Bronchial epithelial cell (primary cell): ENCODE measurements at regions not wholly inside any gene's neighbourhood (a gene's known extent, or its start where the extent isn't known, plus 50 kb on each side); places are given as distances from the start of the nearest gene placed in this dataset.

Experiments
- DNase-seq: peaks from one replicate; pipeline ENCODE4 v3.0.0-alpha.2; 2010; ENCODE audit warnings: low read depth
- FAIRE-seq: peaks from 2 replicates; lab custom pipeline; 2011; peaks lifted over from hg19 to GRCh38; lab: Jason Lieb, UNC
- H3K27me3 ChIP-seq: 2 replicates; pipeline ENCODE4 v1.5.1; 2011; ENCODE audit warnings: low read length; ENCODE audit not compliant: control insufficient read depth, insufficient read depth
- H3K36me3 ChIP-seq: 2 replicates; pipeline ENCODE4 v1.5.1; 2011; ENCODE audit warnings: low read length; ENCODE audit not compliant: control insufficient read depth, insufficient read depth
- H3K4me3 ChIP-seq: 2 replicates; pipeline ENCODE4 v1.5.1; 2011; ENCODE audit warnings: mild to moderate bottlenecking, low read depth, low read length, control low read depth
- CTCF ChIP-seq: IDR thresholded peaks from 2 replicates; pipeline ENCODE4 v1.5.1; 2011; ENCODE audit warnings: mild to moderate bottlenecking, moderate library complexity, low read length, control low read depth, inconsistent platforms; ENCODE audit not compliant: insufficient read depth, severe bottlenecking

GRCh38 chr2:198698230-198698629, 759.5 kb downstream of the SATB2 start:
- DNase-seq (no peak), FAIRE-seq (no peak)
- no peak for TF ChIP-seq CTCF

GRCh38 chr2:198697794-198698193, 759.9 kb downstream of the SATB2 start:
- TF ChIP-seq CTCF: no peak
- no peak overlapping the region for H3K4me3 ChIP-seq
- no peaks in the 10 kb centered on the region for H3K27me3 ChIP-seq
- no peaks in the 10 kb centered on the region for H3K36me3 ChIP-seq
- FAIRE-seq (no peak), DNase-seq (no peak)

More at GRCh38 chr2:198698230-198698629, 759.5 kb downstream of the SATB2 start:
- H3K4me3 ChIP-seq: no peak overlapping the region
- no peaks in the 10 kb centered on the region for H3K27me3 ChIP-seq
- H3K36me3 ChIP-seq: no peaks in the 10 kb centered on the region

- FAIRE-seq (no peak), DNase-seq (no peak)
- no peak overlapping the region for H3K4me3 ChIP-seq
- no peak for TF ChIP-seq CTCF
- H3K36me3 ChIP-seq: no peaks in the 10 kb centered on the region
- no peaks in the 10 kb centered on the region for H3K27me3 ChIP-seq
These were observed 760.5 kb downstream of the SATB2 start for GRCh38 chr2:198697218-198697617.

DNA sequence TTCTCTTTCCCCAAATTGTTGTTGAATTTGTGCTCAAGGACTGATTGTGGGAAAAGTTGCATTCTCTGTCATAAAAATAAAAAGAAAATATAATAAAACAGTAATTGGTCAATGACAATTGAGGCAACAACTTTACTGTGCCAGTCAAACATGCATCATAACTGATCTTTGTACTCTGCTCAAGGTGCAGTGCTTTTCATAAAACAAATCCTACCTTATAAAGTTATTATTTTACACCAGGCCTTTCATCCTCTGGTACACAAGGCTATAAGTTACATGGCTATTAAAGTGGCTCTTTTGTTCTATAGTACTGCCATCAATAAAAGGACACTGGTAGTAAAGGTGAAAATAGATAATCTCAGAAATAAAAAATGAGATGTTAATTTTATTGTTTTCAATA, 761.9 kb downstream of the SATB2 start:
- no peak for DNase-seq
- no peak for FAIRE-seq
- Histone ChIP-seq H3K27me3 (no peaks in the 10 kb centered on the region), H3K4me3 (no peak overlapping the region), H3K36me3 (no peaks in the 10 kb centered on the region)
- no peak for TF ChIP-seq CTCF

DNA sequence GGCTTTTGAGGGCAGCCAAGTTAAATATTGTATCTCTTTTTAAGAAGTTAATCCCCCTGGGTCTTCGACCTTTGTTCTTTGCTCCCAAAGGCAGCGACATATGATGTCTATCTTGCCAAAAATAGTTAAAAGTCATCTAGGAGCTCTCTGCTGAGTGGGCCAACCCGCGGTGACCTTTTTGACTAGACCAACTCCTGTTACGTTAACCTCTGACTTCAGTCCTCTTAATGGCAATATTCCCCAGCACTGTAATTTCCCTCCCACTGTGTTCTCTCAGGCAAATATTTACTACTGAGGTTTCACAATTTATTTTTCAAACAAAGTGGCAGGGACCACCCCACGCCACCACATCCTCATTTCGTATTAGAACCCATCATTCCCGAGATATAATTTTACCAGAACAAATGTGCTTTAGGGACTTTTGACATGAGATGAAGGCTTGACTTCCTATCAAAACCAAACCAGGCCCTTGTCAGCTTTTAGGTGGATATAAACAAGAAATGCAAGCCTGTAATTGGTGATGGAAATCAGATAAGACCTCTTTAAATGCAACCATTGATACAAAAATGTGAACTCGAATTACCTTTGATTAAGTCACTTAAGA, 764.7 kb downstream of the SATB2 start:
- Histone ChIP-seq H3K27me3 (no peaks in the 10 kb centered on the region), H3K36me3 (no peaks in the 10 kb centered on the region), H3K4me3 (no peak overlapping the region)
- TF ChIP-seq CTCF: no peak
- no peak for DNase-seq
- FAIRE-seq: no peak

DNA sequence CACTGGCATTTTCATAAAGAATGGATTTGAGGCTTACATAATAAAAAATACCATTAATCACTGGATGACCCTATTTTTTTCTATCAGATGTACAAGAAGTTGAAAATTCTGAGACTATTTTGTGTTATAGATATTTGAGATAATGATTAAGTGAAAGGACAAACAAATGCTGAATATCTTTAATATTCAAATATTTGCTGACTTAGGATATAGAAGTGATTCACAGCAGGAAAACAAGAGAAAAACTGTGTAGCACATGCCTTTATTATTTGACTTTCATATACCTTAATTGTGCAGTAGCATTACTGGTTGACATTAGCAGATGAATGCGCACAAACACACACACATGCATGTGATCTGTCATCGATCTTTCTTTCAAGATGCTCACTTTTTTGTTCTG, 766.5 kb downstream of the SATB2 start:
- no peak for DNase-seq
- no peak for FAIRE-seq
- TF ChIP-seq CTCF: no peak
- Histone ChIP-seq H3K4me3 (no peak overlapping the region), H3K36me3 (no peaks in the 10 kb centered on the region), H3K27me3 (no peaks in the 10 kb centered on the region)
